ENCODE measurements at regions not wholly inside any gene's neighbourhood (a gene's known extent, or its start where the extent isn't known, plus 50 kb on each side); places are given as distances from the start of the nearest gene placed in this dataset.
"Not testable (repeated sequence)": the region's sequence is repeated elsewhere in the genome, so short reads cannot be mapped to it uniquely, and the experiment has no call there.

DNA sequence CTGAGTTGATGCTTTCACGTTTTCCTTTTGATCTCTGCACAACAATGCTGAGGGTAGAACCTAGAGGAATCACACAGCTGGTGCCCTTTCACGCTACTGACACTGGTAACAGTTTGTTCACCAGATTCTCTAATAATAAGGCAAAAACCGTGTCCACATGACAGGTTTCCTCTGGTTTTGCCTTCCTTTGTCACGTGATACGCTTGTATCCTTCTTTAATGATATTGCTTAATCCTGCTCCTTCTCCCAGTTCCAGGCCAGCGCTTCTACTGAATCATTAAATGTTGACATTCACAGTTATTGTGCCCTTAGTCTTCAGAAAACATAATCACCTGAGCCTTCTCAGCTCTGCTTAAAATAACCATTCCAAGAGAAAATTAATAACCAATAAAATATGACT is 978.2 kb upstream of the NCAM2 start:
- DNase-seq, result no peak

DNA sequence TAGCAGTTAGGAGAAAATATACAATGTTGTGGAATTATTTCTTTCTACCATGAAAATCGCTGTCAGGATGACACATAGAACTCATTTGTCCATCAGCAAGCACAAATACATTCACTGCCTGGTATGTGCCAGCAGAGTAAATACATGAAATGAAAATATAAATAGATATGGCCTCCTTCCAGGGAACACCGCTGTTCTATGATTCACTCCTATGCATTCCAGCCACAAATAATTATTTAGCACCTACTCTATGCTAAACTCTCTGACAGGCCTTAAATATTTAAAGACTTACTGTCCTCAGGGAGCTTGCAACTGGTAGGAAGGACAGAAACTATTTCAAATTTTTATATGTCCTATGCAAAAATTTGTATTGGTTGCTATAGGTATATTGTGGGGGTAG is 975.0 kb upstream of the NCAM2 start:
- no peak for DNase-seq

DNA sequence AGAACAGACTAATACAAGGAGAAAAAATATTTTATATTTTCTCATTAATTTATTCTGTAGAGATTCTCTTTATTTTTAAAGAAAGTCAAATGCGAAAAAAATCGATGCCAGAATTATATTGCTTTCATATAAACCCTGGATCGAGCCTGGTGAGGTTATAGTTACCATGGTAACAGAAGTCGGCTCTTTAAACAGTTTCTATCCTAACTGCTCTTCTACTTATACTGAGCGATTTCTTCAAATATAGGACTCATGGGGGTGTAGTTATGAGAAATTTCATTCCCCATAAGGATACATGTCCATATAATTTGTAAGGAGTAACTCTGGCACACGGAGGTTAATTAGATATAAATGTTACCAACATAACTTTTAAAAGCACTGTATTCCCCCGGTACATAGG is 973.5 kb upstream of the NCAM2 start:
- DNase-seq, result no peak

DNA sequence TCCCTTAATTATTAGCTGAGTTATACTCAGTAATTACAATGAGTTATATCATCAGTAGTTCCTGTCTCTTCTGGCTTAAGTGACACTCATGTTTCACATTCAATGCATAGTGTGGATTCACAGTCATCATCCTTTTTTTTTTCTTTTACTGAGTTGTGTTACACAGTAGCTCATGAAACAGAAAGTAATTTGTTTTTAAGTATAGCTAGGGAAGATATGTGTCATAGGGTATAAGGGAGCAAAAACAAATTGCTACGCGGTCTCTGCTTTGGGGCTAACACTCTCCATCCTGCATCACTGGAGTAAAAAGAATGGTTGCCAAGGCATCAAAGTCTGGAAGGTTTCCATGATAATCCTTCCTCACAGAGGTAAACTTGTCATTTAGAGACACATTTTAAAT is 971.7 kb upstream of the NCAM2 start:
- DNase-seq, result no peak

DNA sequence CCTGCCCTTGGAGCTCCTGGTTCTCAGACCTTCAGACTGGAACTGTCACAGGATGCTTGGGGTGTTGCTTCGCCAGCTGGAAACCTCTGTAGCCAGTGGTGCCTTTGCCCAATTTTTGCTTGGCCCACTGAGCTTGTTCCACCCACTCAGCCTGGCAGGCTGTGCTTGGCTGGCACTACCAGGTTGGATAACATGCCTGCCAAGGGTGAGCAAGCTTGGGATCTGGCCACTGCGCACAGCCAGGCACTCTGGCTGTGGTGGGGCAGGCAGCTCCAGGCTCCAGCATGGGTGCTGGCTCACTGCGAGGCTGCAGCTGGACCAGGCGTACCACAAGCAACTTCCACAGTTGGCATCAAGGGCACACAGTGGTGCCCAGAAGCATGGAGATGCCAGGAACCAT is 967.8 kb upstream of the NCAM2 start:
- no peak for DNase-seq

DNA sequence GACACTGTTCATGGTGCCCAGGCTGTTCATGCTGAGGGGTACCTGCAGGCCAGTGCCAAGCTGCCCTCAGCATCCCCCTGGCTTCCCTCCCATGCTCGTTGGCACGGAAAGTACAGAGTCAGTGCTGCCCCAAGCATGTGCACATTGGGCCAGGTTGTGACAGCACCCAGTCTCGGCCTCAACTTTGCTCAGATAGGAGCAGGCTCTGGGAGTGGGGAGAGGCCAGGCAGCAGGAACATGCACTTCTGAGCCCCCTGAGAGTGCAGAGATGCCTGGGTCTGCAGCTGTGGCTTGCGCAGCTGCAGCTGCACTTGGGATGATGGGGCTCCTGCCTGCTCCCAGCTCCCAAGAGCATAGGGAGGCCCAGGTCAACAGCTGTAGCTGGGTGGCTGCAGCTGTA is 966.4 kb upstream of the NCAM2 start:
- no peak for DNase-seq

DNA sequence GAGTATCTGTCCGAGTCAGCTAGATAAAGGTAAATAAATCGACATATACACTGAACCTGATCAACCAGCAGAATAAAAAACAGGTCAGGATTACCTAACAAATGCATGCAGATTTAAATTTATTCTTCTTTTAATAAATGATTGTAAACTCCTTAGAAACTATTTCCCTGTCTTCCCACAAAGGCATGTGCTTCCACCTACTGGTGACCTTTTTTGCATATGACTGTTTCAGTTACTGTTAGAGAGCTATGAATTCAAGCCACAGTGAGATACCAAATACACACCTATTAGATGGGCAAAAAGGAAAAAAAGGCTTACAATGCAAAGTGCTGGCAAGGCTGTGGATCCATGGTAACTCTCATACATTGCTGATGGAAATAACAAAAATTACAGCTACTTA is 957.4 kb upstream of the NCAM2 start:
- no peak for DNase-seq

DNA sequence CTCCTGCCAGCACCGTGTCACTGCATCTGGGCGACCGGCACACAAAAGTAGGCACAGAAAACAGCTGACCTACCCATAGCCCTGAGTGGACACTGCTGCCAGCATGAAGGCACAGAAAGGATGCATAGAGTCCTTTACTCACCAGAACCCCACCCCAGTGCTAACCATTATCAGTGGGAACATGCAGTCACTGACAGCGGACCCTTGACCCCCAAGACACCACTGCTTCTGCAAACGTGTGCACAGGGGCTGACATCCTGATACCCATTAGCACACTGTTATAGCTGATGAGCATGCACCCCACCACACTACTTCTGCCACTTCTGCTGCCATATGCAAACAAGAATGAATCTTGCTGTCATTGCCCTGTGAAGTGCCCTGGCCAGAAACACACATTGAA is 953.0 kb upstream of the NCAM2 start:
- DNase-seq, result no peak

DNA sequence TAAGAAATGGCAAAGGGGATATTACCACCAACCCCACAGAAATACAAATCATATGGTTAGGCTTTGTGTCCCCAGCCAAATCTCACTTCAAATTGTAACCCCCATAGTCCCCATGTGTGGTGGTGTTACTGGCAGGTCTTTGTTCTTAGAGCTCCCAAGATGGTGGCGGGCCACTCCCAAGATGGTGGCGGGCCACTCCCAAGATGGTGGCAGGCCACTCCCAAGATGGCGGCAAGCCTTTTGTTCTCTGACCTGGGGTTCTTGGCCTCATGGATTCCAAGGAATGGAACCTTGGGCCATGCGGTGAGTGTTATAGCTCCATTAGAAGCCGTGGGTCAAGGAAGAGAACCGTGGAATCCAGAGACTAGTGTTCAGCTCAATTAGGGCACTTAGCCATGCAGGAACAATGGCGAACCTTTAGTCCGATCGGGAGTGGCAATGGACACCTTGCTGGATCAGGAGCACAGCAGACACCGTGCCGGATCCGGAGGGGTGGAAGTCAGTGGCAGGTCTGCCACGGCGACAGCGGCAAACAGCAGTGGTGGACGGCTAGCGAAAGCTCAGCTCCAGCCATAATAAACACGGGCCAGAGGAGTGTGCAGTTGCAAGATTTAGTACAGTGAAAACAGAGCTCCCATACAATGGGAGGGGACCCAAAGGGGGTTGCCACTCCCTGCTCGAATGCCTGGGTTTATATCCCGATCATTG is 949.9 kb upstream of the NCAM2 start:
- DNase-seq, result not testable (repeated sequence)

DNA sequence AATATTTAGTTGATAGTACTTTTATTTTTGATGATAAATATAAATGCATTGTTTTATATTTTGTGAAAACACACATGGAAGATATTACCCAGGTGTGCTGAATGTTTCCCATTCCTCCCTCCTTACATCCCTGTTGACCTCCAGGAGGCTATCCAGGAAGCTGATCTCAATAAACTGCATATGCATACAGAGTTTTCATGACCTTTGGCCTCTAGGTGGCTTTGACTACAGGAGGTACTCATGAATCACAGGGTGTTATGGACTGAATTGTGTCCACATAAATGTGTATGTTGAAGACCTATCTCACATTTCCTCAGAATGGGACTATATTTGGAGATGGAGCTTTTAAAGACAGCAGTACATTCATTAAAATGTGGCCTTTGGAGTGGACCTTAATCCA is 914.9 kb upstream of the NCAM2 start:
- DNase-seq, result no peak

DNA sequence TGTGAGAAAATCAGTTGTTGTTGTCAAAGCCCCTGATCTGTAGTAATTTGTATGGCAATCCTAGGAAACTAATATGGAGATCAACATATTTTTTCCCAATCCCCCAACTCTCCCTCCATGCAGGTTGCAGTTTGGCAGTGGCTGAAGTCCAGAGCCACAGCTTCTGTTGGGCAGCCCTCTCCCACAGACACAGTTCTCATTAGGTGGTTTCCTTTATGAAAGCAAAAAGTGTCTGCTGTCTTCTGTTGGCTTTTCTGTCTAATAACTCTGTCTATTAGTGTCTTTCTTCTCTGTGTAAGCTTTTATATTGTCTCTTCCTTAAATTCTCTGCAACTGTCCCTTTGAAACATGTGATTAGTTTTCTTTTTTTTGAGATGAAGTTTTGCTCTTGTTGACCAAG is 914.3 kb upstream of the NCAM2 start:
- DNase-seq, result no peak

DNA sequence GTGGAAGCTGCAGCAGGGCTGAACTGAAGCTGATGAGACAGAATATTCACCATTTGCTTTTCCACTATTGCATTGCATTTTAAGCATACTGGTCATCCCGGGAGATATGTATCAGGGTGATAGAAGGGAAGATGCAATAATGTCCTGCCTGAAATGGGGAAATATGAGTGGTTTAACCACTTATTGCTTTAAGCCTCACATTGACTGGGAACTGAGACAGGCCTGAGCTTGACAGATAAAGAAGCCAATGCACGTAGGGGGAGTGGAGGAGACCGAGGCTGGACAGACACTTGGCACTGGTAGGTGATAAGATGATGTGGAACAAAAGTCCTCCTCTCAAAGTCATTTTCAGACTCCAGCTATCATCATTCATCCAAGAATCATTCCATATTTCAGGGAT is 911.7 kb upstream of the NCAM2 start:
- DNase-seq, result no peak

DNA sequence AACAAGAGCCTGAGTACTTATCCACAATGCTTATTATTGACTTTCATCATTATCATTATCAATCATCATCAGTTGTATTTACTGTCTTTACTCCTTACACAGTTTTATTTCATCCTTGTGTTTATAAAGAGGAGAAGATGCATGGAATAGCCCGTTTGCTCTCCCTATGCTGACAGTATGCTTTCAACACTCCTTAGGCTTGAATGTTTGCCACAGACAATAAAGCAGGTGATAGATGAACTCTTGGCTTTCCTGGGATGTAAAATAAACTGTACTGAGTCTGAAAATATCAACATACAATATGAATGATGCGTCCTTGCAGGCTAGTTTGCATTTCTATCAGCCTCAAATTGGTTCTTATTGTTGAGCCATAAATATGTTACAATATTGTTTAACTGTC is 891.8 kb upstream of the NCAM2 start:
- no peak for DNase-seq

DNA sequence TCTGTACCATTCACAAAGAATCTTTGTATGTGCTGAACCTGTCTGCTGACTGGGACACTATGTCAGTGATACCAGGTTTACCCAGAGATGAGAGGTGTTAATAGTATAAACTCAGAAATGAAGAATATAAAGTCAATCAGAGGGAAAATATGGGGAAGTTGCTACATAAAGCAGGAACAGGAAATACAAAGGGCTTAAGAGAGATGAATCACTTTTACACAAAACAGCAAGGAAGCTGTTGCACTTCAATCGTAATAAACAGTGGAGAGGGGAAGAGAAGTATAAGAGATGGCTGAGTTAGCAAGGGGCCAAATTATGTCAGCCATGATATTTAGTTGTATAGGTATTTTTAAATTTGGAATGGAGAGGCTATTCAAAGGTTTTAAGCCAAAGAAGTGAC is 890.2 kb upstream of the NCAM2 start:
- no peak for DNase-seq

DNA sequence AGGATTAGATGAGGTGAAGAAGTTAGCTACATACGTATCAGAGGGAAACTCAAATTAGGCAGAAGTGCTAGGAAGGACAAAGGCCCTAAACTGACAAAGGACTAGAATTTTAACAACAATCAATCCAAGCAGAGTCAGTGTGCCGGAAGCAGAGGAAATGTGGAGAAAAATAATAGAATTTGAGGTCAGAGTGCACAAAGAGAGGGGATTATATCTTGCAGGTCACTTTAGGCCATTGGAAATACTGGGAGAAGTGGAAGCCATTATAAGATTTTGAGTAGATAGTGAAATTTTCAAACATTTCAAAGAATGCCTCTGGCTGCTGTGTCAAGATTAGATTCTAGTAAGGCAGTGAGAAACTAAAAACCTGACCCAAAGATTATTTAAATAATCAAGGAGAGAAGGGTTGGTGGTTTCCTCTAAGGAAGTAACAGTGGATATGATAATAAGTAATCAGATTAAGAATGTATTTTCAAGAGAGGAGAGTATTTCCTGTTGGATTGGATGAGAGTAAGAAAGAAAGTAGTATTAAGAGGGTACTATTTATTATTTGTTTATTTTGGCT is 889.2 kb upstream of the NCAM2 start:
- DNase-seq, result no peak

DNA sequence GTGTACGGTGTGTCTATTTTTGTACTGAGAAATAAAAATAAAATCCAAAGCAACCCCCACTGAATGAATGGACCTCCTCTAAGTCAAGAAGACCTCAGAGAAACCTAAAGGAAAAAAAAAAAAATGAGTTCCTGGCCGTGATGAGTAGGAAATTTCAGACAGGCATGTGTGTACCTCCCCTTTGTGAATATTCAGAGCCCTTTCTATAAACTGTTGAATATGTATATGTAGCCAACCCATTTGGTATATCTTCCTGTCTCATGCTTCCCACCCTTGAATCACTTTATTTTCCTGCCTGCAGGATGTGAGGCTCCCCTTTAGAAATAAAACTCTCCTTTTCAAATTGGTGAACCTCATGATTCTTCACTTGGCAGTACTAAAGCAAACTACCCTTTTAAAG is 887.8 kb upstream of the NCAM2 start:
- no peak for DNase-seq

DNA sequence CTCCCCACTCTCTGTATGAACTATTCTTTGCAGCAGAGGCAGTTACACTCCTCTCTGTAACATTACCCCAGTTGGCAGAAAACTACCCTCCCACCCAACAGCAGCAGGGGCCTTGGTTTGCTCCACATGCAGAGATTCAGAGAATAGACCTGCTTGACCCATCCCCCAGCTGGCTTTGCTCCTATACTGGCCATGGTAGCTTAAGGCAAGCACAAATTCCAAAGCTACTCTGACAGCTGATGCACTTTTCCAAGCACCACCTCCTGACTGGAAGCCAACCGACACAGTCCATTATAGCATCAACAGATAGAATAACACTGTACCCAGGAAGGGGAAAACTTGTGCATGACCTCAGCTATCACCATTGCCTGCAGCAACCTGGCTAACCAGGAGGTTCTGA is 846.5 kb upstream of the NCAM2 start:
- DNase-seq, result no peak

DNA sequence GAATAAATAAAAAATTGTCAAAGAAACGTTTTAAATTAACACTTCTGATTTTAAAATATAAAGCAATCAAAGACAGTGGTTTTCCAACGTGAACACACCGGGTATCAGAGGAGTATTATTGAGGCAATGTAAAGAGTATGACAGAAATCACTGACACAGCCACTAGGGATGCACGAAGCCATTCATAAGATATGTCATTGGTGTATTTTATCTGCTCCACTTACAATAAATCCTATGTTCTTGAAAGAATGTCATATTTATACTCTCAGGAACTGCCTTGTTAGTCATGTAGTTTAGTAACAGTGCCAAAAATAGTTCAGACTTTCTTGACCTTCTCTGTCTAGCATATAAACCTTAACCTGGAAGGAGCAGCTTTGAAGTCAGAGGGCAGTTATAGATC is 835.0 kb upstream of the NCAM2 start:
- no peak for DNase-seq

DNA sequence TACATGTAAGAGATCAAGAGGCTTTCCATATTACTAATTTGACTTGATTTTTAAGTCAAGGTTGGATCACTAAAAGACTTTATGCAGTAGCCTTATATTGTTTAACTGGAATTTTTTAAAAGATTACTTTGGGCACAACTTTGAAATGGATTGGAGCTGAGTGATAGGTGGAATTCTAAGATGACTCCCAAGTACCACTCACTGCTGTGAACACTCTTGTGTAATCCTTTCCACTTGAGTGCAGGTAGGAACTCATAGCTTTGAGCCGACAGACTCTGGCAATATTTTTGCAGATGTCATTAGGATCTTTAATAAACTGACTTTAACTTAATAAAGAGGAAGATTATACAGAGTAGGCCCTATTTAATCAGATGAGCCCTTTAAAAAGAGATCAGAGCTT is 831.1 kb upstream of the NCAM2 start:
- DNase-seq, result no peak

DNA sequence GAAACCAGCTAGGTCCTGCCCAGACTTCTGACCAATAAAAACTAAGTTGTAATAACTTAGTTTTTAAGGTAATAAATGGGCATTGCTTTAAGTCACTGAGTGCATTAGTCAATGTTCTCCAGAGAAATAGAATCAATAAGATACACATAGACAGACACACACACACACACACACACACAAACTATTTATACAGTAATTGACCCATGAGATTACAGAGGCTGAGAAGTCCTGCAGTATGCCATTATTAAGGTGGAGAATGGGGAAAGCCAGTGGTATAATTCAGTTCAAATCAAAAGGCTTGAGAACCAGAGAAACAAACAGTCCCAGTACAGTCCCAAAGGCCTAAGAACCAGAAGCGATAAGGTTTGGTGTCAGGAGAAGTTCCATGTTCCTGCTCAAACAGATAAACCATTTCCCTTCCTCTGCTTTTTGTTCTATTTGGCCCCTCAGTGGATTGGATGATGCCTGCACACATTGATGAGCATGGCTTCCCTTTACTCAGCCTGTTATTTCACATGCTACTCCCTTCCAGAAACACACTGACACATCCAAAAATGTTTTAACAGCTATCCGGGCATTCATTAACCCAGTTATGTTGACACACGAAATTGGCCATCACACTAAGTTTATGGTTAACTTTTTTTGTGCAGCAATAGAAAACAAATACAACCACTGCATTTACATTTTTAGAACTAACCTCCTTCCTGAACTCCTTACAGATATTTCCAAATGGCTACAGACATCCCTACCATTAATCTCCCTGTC is 828.2 kb upstream of the NCAM2 start:
- DNase-seq, result no peak

DNA sequence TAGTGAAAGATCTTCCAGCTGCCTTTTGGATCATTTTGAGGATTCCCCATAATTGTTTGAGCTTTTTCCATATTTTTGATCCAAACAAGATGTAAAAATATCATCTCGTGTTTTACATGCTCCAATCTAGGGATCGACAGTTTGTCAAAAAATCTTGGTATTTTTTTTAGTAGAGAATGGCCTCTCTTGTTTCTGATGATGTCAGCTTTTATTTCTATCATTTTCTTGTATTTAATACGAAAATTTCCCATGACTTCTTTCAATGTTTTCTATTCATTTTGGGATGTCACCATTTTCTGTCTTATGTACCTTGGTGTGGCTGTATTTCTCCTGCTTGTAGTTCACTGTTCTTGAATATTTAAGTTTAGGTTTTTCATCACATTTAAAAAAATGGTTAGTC is 812.0 kb upstream of the NCAM2 start:
- no peak for DNase-seq

DNA sequence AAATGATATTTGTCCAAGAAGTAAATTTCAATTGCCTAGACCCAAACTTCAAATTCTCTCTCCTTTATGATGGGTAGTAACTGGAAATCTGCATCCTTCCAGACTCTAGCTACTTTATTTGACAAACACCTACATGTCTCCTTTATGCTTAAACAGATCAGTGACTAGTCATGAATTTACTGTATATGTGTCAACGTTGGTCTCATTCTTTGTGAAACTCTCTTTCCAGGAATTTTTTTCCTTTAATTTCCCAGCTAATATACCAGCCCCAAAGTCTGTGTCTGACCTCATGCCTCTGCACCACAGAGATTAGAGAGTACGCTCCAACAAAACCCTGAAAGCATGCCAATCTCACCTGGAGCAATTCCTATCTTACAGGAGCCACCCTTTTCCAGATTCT is 811.2 kb upstream of the NCAM2 start:
- no peak for DNase-seq

DNA sequence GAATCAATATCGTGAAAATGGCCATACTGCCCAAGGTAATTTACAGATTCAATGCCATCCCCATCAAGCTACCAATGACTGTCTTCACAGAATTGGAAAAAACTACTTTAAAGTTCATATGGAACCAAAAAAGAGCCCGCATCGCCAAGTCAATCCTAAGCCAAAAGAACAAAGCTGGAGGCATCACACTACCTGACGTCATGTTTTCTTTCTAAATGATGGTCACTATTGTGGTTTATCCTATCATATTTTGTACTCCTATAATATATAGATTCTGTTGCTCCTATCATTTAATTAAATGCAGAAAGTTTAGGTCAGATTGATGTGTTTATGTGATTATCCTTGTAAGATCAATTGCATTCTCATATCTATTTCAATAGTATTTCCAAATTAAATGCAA is 796.9 kb upstream of the NCAM2 start:
- not testable (repeated sequence) for DNase-seq

DNA sequence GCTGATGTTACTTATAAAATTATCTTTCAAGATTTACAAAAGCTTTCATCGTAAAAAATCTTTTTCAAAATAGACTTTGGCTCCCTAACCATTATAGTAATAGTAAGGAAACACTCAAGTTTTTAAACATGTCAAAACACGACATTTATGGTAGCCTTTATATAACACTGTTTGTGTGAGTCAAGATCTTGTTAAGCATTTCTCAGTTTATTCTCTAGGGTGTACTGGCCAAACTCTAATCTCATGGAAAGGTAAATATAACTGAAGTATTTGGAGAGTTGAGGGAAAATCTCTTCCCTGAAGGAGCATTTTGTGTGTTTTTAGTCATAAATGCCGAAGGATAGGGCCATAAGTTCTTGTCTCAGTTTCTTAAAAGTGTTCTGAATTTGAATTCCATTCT is 790.9 kb upstream of the NCAM2 start:
- no peak for DNase-seq

DNA sequence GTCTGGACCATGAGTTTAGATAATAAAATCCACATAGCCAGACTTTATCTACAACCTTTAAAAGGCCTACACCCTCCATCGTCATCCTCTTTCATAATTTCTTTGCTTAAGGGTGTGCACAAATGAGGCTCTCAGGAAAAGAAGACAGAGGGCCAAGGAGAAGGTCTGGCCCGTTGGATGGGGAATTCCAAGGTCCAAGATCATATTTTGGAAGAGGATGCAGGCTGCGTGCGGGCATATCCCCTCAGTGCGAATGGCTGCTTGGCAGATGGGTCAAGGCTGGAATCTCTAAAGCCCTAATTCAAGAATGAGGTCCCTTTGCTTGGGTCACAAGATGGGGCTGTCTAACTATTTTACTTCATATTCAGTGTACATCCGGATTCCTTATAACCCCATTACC is 782.2 kb upstream of the NCAM2 start:
- no peak for DNase-seq

Data from KG1 (cell line).